ENCODE measurements at regions not wholly inside any gene's neighbourhood (a gene's known extent, or its start where the extent isn't known, plus 50 kb on each side); places are given as distances from the start of the nearest gene placed in this dataset.

- no peak for DNase-seq (ENCODE audit: extremely low spot score in 2 of 2)
- intact Hi-C loops (cut with DNase I), result no loop called here
Observed at GRCh38 chr14:82412545-82412944, 878.9 kb upstream of the SEL1L start.

GRCh38 chr14:82414853-82415539, 881.3 kb upstream of the SEL1L start:
- H3K36me3 ChIP-seq, result no peaks in the 10 kb centered on the region
- H3K27ac ChIP-seq, result no peak overlapping the region
- H3K27me3 ChIP-seq, result no peaks in the 10 kb centered on the region
- intact Hi-C loops (cut with DNase I), result no loop called here
- H3K4me3 ChIP-seq, result no peak overlapping the region
- no peak for DNase-seq (ENCODE audit: extremely low spot score in 2 of 2)
- TF ChIP-seq POLR2A (IDR thresholded peaks at IDR 0.05) (no peak), POLR2AphosphoS5 (IDR thresholded peaks at IDR 0.05; ENCODE audit: insufficient read depth in 1 of 2, low read depth in 1 of 2) (no peak), CTCF (IDR thresholded peaks at IDR 0.05) (no peak)
- no peaks in the 10 kb centered on the region for H3K9me3 ChIP-seq
- no peaks in the 10 kb centered on the region for H3K4me1 ChIP-seq

More at GRCh38 chr14:82412545-82412944, 878.9 kb upstream of the SEL1L start:
- Histone ChIP-seq H3K27me3 (no peaks in the 10 kb centered on the region), H3K4me1 (no peaks in the 10 kb centered on the region), H3K27ac (no peak overlapping the region), H3K36me3 (no peaks in the 10 kb centered on the region), H3K9me3 (no peaks in the 10 kb centered on the region), H3K4me3 (no peak overlapping the region)
- TF ChIP-seq POLR2AphosphoS5 (IDR thresholded peaks at IDR 0.05; ENCODE audit: insufficient read depth in 1 of 2, low read depth in 1 of 2) (no peak), CTCF (IDR thresholded peaks at IDR 0.05) (no peak), POLR2A (IDR thresholded peaks at IDR 0.05) (no peak)

GRCh38 chr14:82419933-82420332, 886.3 kb upstream of the SEL1L start:
- H3K27me3 ChIP-seq, result no peaks in the 10 kb centered on the region
- intact Hi-C loops (cut with DNase I), result no loop called here
- H3K4me3 ChIP-seq, result no peak overlapping the region
- DNase-seq (ENCODE audit: extremely low spot score in 2 of 2), result no peak
- TF ChIP-seq CTCF (IDR thresholded peaks at IDR 0.05) (no peak), POLR2AphosphoS5 (IDR thresholded peaks at IDR 0.05; ENCODE audit: insufficient read depth in 1 of 2, low read depth in 1 of 2) (no peak), POLR2A (IDR thresholded peaks at IDR 0.05) (no peak)
- no peak overlapping the region for H3K27ac ChIP-seq
- H3K9me3 ChIP-seq, result no peaks in the 10 kb centered on the region
- no peaks in the 10 kb centered on the region for H3K4me1 ChIP-seq
- H3K36me3 ChIP-seq, result no peaks in the 10 kb centered on the region

GRCh38 chr14:82420871-82421270, 887.2 kb upstream of the SEL1L start:
- intact Hi-C loops (cut with DNase I), result no loop called here
- no peak for DNase-seq (ENCODE audit: extremely low spot score in 2 of 2)
- TF ChIP-seq POLR2A (IDR thresholded peaks at IDR 0.05) (no peak), POLR2AphosphoS5 (IDR thresholded peaks at IDR 0.05; ENCODE audit: insufficient read depth in 1 of 2, low read depth in 1 of 2) (no peak), CTCF (IDR thresholded peaks at IDR 0.05) (no peak)

GRCh38 chr14:82421286-82421685, 887.6 kb upstream of the SEL1L start:
- TF ChIP-seq POLR2A (IDR thresholded peaks at IDR 0.05) (no peak), CTCF (IDR thresholded peaks at IDR 0.05) (no peak), POLR2AphosphoS5 (IDR thresholded peaks at IDR 0.05; ENCODE audit: insufficient read depth in 1 of 2, low read depth in 1 of 2) (no peak)
- Histone ChIP-seq H3K36me3 (no peaks in the 10 kb centered on the region), H3K27me3 (no peaks in the 10 kb centered on the region), H3K4me1 (no peaks in the 10 kb centered on the region), H3K4me3 (no peak overlapping the region), H3K9me3 (no peaks in the 10 kb centered on the region), H3K27ac (no peak overlapping the region)
- DNase-seq (ENCODE audit: extremely low spot score in 2 of 2), result no peak
- intact Hi-C loops (cut with DNase I), result no loop called here

More at GRCh38 chr14:82420871-82421270, 887.2 kb upstream of the SEL1L start:
- no peak overlapping the region for H3K27ac ChIP-seq
- H3K4me1 ChIP-seq, result no peaks in the 10 kb centered on the region
- H3K9me3 ChIP-seq, result no peaks in the 10 kb centered on the region
- no peak overlapping the region for H3K4me3 ChIP-seq
- no peaks in the 10 kb centered on the region for H3K27me3 ChIP-seq
- no peaks in the 10 kb centered on the region for H3K36me3 ChIP-seq

All from vagina (tissue), 2 donors.